BJ (cell line): ENCODE measurements at regions not wholly inside any gene's neighbourhood (a gene's known extent, or its start where the extent isn't known, plus 50 kb on each side); places are given as distances from the start of the nearest gene placed in this dataset.
"Not testable (repeated sequence)": the region's sequence is repeated elsewhere in the genome, so short reads cannot be mapped to it uniquely, and the experiment has no call there.

Experiments
- CTCF ChIA-PET: fragments of 350-600 bp; formaldehyde crosslinking; extraction: SDS; loops from one replicate; lab custom pipeline; 2021; ENCODE audit warnings: antibody characterized with exemption, inconsistent platforms; lab: Yijun Ruan, JAX
- POLR2A ChIA-PET: fragments of 300-600 bp; sonication (Branson Sonifier 250); formaldehyde crosslinking; extraction: SDS; loops from one replicate; lab custom pipeline; 2021; ENCODE audit warnings: antibody characterized with exemption; lab: Charles Lee
- DNase-seq: peaks from one replicate; pipeline ENCODE4 v3.0.0-alpha.2; 2011; ENCODE audit warnings: low read depth
- H3K27me3 ChIP-seq: 2 replicates; pipeline ENCODE4 v1.6.0; 2011; ENCODE audit warnings: low read length; ENCODE audit not compliant: control insufficient read depth, insufficient read depth
- H3K36me3 ChIP-seq: 2 replicates; pipeline ENCODE4 v1.5.1; 2011; ENCODE audit warnings: low read length; ENCODE audit not compliant: control insufficient read depth, insufficient read depth
- H3K4me3 ChIP-seq: 2 replicates; pipeline ENCODE4 v1.5.1; 2011; ENCODE audit warnings: low read depth, mild to moderate bottlenecking, control low read depth, low read length
- CTCF ChIP-seq: IDR thresholded peaks from 2 replicates; pipeline ENCODE4 v1.5.1; 2011; ENCODE audit warnings: low read depth, mild to moderate bottlenecking, control low read depth, inconsistent platforms, low read length, moderate library complexity; ENCODE audit not compliant: insufficient read depth

GRCh38 chr9:84517026-84517425 lies 152.5 kb upstream of the NTRK2 start:
- H3K36me3 ChIP-seq = no peaks in the 10 kb centered on the region
- ChIA-PET CTCF (no interaction called here), POLR2A (no interaction called here)
- H3K4me3 ChIP-seq = no peak overlapping the region
- no peaks in the 10 kb centered on the region for H3K27me3 ChIP-seq
- DNase-seq = no peak
- TF ChIP-seq CTCF = no peak

DNA sequence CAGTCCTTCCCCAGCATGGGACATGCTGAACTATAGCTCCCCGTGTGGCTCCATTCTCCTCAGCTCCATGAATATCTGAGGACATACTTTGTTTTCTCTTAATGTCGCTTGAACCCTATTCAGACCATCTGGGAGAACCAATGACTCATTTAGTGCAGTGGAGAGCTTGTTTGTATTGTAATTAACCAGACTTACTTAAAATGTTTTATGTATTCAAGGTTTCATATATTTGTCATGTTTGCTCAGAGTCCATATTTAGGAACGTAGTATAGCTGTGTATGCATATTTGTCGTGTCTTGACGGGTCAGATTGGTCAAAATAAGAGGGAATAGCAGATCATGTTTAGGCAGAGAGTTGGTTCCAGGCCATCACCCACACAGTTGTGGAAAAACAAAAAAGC lies 150.1 kb upstream of the NTRK2 start:
- TF ChIP-seq CTCF = no peak
- Histone ChIP-seq H3K27me3 (no peaks in the 10 kb centered on the region), H3K4me3 (no peak overlapping the region), H3K36me3 (no peaks in the 10 kb centered on the region)
- no peak for DNase-seq
- ChIA-PET CTCF (no interaction called here), POLR2A (no interaction called here)

GRCh38 chr9:84521208-84521607 lies 148.3 kb upstream of the NTRK2 start:
- H3K4me3 ChIP-seq = no peak overlapping the region
- POLR2A ChIA-PET = no interaction called here
- H3K27me3 ChIP-seq = no peaks in the 10 kb centered on the region
- CTCF ChIA-PET = no interaction called here
- TF ChIP-seq CTCF = no peak
- no peak for DNase-seq
- H3K36me3 ChIP-seq = no peaks in the 10 kb centered on the region

DNA sequence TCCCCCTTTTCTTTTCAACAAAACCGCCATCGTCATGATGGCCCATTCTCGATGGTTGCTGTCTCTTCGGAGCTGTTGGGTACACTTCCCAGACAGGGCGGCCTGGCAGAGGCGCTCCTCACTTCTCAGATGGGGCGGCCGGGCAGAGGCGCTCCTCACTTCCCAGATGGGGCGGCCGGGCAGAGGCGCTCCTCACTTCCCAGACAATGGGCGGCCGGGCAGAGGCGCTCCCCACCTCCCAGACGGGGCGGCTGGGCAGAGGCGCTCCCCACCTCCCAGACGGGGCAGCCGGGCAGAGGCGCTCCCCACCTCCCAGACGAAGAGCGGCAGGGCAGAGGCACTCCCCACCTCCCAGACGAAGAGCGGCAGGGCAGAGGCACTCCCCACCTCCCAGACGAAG lies 143.3 kb upstream of the NTRK2 start:
- DNase-seq, H3K36me3 ChIP-seq, CTCF ChIA-PET, H3K4me3 ChIP-seq, POLR2A ChIA-PET, H3K27me3 ChIP-seq: not testable (repeated sequence)

DNA sequence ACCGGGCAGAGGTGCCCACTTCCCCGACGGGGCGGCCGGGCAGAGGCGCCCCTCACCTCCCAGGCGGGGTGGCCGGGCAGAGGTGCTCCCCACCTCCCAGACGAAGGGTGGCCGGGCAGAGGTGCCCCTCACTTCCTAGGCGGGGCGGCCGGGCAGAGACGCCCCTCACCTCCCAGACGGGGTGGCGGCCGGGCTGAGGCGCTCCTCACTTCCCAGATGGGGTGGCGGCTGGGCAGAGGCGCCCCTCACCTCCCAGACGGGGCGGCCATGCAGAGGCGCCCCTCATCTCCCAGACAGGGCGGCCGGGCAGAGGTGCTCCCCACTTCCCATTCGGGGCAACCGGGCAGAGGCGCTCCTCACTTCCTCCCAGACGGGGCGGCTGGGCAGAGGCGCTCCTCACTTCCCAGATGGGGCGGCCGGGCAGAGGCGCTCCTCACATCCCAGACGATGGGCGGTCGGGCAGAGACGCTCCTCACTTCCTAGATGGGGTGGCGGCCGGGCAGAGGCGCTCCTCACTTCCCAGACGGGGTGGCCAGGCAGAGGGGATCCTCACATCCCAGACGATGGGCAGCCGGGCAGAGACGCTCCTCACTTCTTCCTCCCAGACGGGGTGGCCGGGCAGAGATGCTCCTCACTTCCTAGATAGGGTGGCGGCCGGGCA lies 142.3 kb upstream of the NTRK2 start:
- DNase-seq, H3K36me3 ChIP-seq, H3K4me3 ChIP-seq, POLR2A ChIA-PET, H3K27me3 ChIP-seq, CTCF ChIA-PET: not testable (repeated sequence)

DNA sequence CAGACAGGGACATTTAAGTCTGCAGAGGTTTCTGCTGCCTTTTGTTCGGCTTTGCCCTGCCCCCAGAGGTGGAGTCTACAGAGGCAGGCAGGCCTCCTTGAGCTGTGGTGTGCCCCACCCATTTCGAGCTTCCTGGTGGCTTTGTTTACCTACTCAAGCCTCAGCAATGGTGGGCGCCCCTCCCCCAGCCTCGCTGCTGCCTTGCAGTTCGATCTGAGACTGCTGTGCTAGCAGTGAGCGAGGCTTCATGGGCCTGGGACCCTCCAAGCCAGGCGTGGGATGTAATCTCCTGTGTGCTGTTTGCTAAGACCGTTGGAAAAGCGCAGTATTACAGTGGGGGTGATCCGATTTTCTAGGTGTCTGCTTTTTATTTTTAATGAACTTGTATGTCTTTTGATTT lies 133.6 kb upstream of the NTRK2 start:
- H3K36me3 ChIP-seq, DNase-seq, H3K27me3 ChIP-seq, POLR2A ChIA-PET, H3K4me3 ChIP-seq: not testable (repeated sequence)
- CTCF ChIA-PET = interaction anchor here (0.5 kb wide), 1 partner anchor 8 kb away, joined by 3 read pairs; no protein-coding TSS in a partner anchor

DNA sequence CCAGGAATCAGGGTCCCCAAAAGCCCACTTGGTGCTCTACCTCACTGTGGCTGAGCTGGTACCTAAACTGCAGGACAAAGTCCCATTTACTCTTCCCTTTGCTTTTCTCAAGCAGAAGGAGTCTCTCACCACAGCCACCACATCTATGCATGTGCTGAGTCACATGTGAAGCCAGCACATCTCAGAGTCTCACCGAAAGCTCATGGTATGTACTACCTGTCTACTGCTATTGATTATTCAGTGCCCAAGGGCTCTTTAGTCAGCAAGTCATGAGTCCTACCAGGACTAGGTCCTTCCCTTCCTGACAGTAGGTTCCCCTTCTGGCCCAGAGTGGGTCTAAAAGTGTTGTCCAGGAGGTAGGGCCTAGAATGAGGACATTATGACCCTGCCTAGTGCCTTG lies 130.7 kb upstream of the NTRK2 start:
- no peak for DNase-seq
- POLR2A ChIA-PET = no interaction called here
- H3K36me3 ChIP-seq = no peaks in the 10 kb centered on the region
- CTCF ChIA-PET = no interaction called here
- no peak overlapping the region for H3K4me3 ChIP-seq
- H3K27me3 ChIP-seq = no peaks in the 10 kb centered on the region
- no peak for TF ChIP-seq CTCF
